ENCODE measurements at regions not wholly inside any gene's neighbourhood (a gene's known extent, or its start where the extent isn't known, plus 50 kb on each side); places are given as distances from the start of the nearest gene placed in this dataset.

- H3K4me1 ChIP-seq (ENCODE audit: insufficient read depth, low read length), result no peaks in the 10 kb centered on the region
- no peaks in the 10 kb centered on the region for H4K20me1 ChIP-seq (ENCODE audit: insufficient read depth, low read length)
- TF ChIP-seq, protein P1, sequence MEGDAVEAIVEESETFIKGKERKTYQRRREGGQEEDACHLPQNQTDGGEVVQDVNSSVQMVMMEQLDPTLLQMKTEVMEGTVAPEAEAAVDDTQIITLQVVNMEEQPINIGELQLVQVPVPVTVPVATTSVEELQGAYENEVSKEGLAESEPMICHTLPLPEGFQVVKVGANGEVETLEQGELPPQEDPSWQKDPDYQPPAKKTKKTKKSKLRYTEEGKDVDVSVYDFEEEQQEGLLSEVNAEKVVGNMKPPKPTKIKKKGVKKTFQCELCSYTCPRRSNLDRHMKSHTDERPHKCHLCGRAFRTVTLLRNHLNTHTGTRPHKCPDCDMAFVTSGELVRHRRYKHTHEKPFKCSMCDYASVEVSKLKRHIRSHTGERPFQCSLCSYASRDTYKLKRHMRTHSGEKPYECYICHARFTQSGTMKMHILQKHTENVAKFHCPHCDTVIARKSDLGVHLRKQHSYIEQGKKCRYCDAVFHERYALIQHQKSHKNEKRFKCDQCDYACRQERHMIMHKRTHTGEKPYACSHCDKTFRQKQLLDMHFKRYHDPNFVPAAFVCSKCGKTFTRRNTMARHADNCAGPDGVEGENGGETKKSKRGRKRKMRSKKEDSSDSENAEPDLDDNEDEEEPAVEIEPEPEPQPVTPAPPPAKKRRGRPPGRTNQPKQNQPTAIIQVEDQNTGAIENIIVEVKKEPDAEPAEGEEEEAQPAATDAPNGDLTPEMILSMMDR (IDR thresholded peaks at IDR 0.05; ENCODE audit: extremely low read depth, low read depth, low read length), result no peak
- H3K27me3 ChIP-seq (ENCODE audit: insufficient read depth, low read length), result no peaks in the 10 kb centered on the region
- H3K27ac ChIP-seq (ENCODE audit: low read depth, low read length), result no peak overlapping the region
- no peak overlapping the region for H3K4me2 ChIP-seq (ENCODE audit: insufficient read depth, low read length)
- no peaks in the 10 kb centered on the region for H3K9me3 ChIP-seq (ENCODE audit: low read depth, low read length)
- no peak overlapping the region for H2AFZ ChIP-seq (ENCODE audit: low read length)
- no peaks in the 10 kb centered on the region for H3K36me3 ChIP-seq (ENCODE audit: insufficient read depth, low read length)
- DNase-seq (ENCODE audit: insufficient read length, low spot score, missing footprints), result no peak
- no peak overlapping the region for H3K4me3 ChIP-seq (ENCODE audit: insufficient read depth, low read length)
- H3K79me2 ChIP-seq (ENCODE audit: insufficient read depth, low read length), result no peaks in the 10 kb centered on the region
These were observed 1074.6 kb downstream of the FLRT2 start for GRCh38 chr14:86604561-86604960.

- H2AFZ ChIP-seq (ENCODE audit: low read length), result no peak overlapping the region
- no peaks in the 10 kb centered on the region for H4K20me1 ChIP-seq (ENCODE audit: insufficient read depth, low read length)
- H3K27me3 ChIP-seq (ENCODE audit: insufficient read depth, low read length), result no peaks in the 10 kb centered on the region
- H3K4me3 ChIP-seq (ENCODE audit: insufficient read depth, low read length), result no peak overlapping the region
- no peak overlapping the region for H3K4me2 ChIP-seq (ENCODE audit: insufficient read depth, low read length)
- H3K9me3 ChIP-seq (ENCODE audit: low read depth, low read length), result no peaks in the 10 kb centered on the region
- no peaks in the 10 kb centered on the region for H3K4me1 ChIP-seq (ENCODE audit: insufficient read depth, low read length)
- TF ChIP-seq, protein P1 (IDR thresholded peaks at IDR 0.05; ENCODE audit: extremely low read depth, low read depth, low read length), result no peak
- H3K79me2 ChIP-seq (ENCODE audit: insufficient read depth, low read length), result no peaks in the 10 kb centered on the region
- H3K27ac ChIP-seq (ENCODE audit: low read depth, low read length), result no peak overlapping the region
- DNase-seq (ENCODE audit: insufficient read length, low spot score, missing footprints), result no peak
- H3K36me3 ChIP-seq (ENCODE audit: insufficient read depth, low read length), result no peaks in the 10 kb centered on the region
These were observed 1072.3 kb downstream of the FLRT2 start for GRCh38 chr14:86602263-86602662.

DNA sequence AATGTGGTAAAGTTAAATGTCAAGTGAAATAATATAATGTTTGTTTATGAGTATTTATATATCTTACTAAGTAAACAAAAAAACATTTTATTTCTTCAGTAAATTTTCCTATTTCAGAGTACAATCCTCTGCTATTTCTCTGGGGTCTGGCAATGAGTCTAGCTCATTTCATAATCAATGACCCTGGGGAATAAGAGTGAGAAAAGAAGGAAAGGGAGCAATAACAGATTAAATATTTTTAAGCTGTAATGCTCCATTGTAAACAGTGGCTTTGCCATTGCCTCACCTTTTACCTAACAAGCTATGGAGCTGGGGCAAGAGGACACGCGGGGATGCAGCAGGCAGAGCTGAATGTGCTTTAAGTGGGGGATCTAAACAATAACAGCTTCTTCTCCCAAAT, 1071.9 kb downstream of the FLRT2 start:
- H2AFZ ChIP-seq (ENCODE audit: low read length), result no peak overlapping the region
- DNase-seq (ENCODE audit: insufficient read length, low spot score, missing footprints), result no peak
- H3K27ac ChIP-seq (ENCODE audit: low read depth, low read length), result no peak overlapping the region
- TF ChIP-seq, protein P1 (IDR thresholded peaks at IDR 0.05; ENCODE audit: extremely low read depth, low read depth, low read length), result no peak
- no peaks in the 10 kb centered on the region for H3K9me3 ChIP-seq (ENCODE audit: low read depth, low read length)
- no peaks in the 10 kb centered on the region for H3K4me1 ChIP-seq (ENCODE audit: insufficient read depth, low read length)
- H3K4me2 ChIP-seq (ENCODE audit: insufficient read depth, low read length), result no peak overlapping the region
- H3K27me3 ChIP-seq (ENCODE audit: insufficient read depth, low read length), result no peaks in the 10 kb centered on the region
- no peaks in the 10 kb centered on the region for H3K79me2 ChIP-seq (ENCODE audit: insufficient read depth, low read length)
- no peaks in the 10 kb centered on the region for H3K36me3 ChIP-seq (ENCODE audit: insufficient read depth, low read length)
- no peak overlapping the region for H3K4me3 ChIP-seq (ENCODE audit: insufficient read depth, low read length)
- no peaks in the 10 kb centered on the region for H4K20me1 ChIP-seq (ENCODE audit: insufficient read depth, low read length)

DNA sequence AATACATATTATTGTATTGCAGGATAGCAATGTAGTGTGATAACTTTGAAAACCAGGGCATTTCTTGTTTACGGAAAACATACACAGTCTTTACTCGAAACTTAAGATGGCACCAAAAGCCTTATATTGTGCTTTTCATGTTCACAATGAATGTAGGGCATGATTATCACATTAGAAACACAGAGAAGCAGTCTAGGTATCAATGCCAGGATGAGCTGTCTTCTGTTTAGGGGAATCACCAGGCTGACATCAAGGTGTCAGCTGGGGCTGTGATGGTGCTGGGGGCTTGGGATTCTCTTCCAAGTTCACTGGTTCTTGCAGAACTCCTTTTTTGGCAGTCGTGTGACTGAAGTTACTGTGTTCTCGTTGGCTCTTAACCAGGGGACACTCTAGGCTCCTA, 1067.3 kb downstream of the FLRT2 start:
- no peaks in the 10 kb centered on the region for H3K27me3 ChIP-seq (ENCODE audit: insufficient read depth, low read length)
- H4K20me1 ChIP-seq (ENCODE audit: insufficient read depth, low read length), result no peaks in the 10 kb centered on the region
- H3K36me3 ChIP-seq (ENCODE audit: insufficient read depth, low read length), result no peaks in the 10 kb centered on the region
- no peak for DNase-seq (ENCODE audit: insufficient read length, low spot score, missing footprints)
- H3K4me3 ChIP-seq (ENCODE audit: insufficient read depth, low read length), result no peak overlapping the region
- H3K4me2 ChIP-seq (ENCODE audit: insufficient read depth, low read length), result no peak overlapping the region
- H2AFZ ChIP-seq (ENCODE audit: low read length), result no peak overlapping the region
- H3K4me1 ChIP-seq (ENCODE audit: insufficient read depth, low read length), result no peaks in the 10 kb centered on the region
- no peak overlapping the region for H3K27ac ChIP-seq (ENCODE audit: low read depth, low read length)
- TF ChIP-seq, protein P1 (IDR thresholded peaks at IDR 0.05; ENCODE audit: extremely low read depth, low read depth, low read length), result no peak
- no peaks in the 10 kb centered on the region for H3K79me2 ChIP-seq (ENCODE audit: insufficient read depth, low read length)
- no peaks in the 10 kb centered on the region for H3K9me3 ChIP-seq (ENCODE audit: low read depth, low read length)
